ENCODE measurements at regions not wholly inside any gene's neighbourhood (a gene's known extent, or its start where the extent isn't known, plus 50 kb on each side); places are given as distances from the start of the nearest gene placed in this dataset.

- TF ChIP-seq CTCF (IDR thresholded peaks at IDR 0.05) (no peak), POLR2A (IDR thresholded peaks at IDR 0.05) (no peak)
These were observed 680.2 kb upstream of the GHITM start for GRCh38 chr10:83459124-83459523.
